SK-N-SH (cell line): ENCODE measurements at regions not wholly inside any gene's neighbourhood (a gene's known extent, or its start where the extent isn't known, plus 50 kb on each side); places are given as distances from the start of the nearest gene placed in this dataset.
A peak's percentile ranks its signal among the peaks of the same experiment; 100 is the strongest.

ENCODE experiments used
- CTCF ChIA-PET: fragments of 300-600, 350-600 bp; formaldehyde crosslinking; extraction: SDS; loops from one replicate; lab custom pipeline; 2021; lab: Yijun Ruan, JAX
- POLR2A ChIA-PET: fragments of 350-600 bp; sonication (Branson Sonifier 250); formaldehyde crosslinking; extraction: SDS; loops from one replicate; lab custom pipeline; 2020; ENCODE audit warnings: antibody characterized with exemption, inconsistent platforms; lab: Yijun Ruan, JAX
- DNase-seq: peaks from one replicate; pipeline ENCODE4 v3.0.0; 2012
- H2AFZ ChIP-seq: fragments of 200-600 bp; sonication (generic); 2 replicates; pipeline ENCODE4 v1.8.1; 2016; ENCODE audit warnings: antibody characterized with exemption, mild to moderate bottlenecking, low read depth
- H3F3A ChIP-seq: fragments of 200-600 bp; sonication (generic); replicated peaks from 2 replicates; pipeline ENCODE3; 2016; ENCODE audit warnings: antibody characterized with exemption, mild to moderate bottlenecking; ENCODE audit not compliant: insufficient read depth
- H3K27ac ChIP-seq, 2 experiments: fragments of 200-500 bp in 1 of 2; fragments of 200-600 bp in 1 of 2; sonication (Bioruptor generic) in 1 of 2; sonication (generic), shearing (Covaris generic) in 1 of 2; 2 replicates each; pipeline versions ENCODE4 v1.5.1 to v1.6.1; 2014 to 2016; ENCODE audit warnings: low read depth in 2 of 2, inconsistent platforms in 1 of 2, low read length in 1 of 2, mild to moderate bottlenecking in 1 of 2, mixed read lengths in 1 of 2
- H3K27me3 ChIP-seq: fragments of 200-600 bp; sonication (generic), shearing (Covaris generic); 2 replicates; pipeline ENCODE4 v1.6.1; 2016; ENCODE audit warnings: mixed run types; ENCODE audit not compliant: insufficient read depth
- H3K36me3 ChIP-seq, 2 experiments: fragments of 200-500 bp in 1 of 2; fragments of 200-600 bp in 1 of 2; sonication (Bioruptor generic) in 1 of 2; sonication (generic) in 1 of 2; replicated peaks in 1 of 2; 2 replicates each; pipeline versions ENCODE3 to v1.5.1; 2014 to 2016; ENCODE audit warnings: low read length in 1 of 2, mild to moderate bottlenecking in 1 of 2; ENCODE audit not compliant: insufficient read depth in 2 of 2, control insufficient read depth in 1 of 2
- H3K4me1 ChIP-seq, 2 experiments: fragments of 200-500 bp in 1 of 2; fragments of 200-600 bp in 1 of 2; sonication (Bioruptor generic) in 1 of 2; sonication (generic), shearing (Covaris generic) in 1 of 2; 2 replicates each; pipeline versions ENCODE4 v1.5.1 to v1.6.1; 2014 to 2016; ENCODE audit warnings: low read depth in 1 of 2, low read length in 1 of 2, mixed run types in 1 of 2; ENCODE audit not compliant: insufficient read depth in 2 of 2, control insufficient read depth in 1 of 2
- H3K4me2 ChIP-seq: fragments of 200-600 bp; sonication (generic), shearing (Covaris generic); 2 replicates; pipeline ENCODE4 v1.6.1; 2017; ENCODE audit warnings: mixed run types
- H3K4me3 ChIP-seq, 2 experiments: fragments of 200-500 bp in 1 of 2; fragments of 200-600 bp in 1 of 2; sonication (Bioruptor generic) in 1 of 2; sonication (generic), shearing (Covaris generic) in 1 of 2; 2 replicates each; pipeline versions ENCODE4 v1.5.1 to v1.8.1; 2014 to 2016; ENCODE audit warnings: low read depth in 2 of 2, inconsistent platforms in 1 of 2, low read length in 1 of 2, mild to moderate bottlenecking in 1 of 2, mixed read lengths in 1 of 2, moderate library complexity in 1 of 2
- H3K79me2 ChIP-seq: fragments of 200-600 bp; sonication (generic); 2 replicates; pipeline ENCODE4 v1.8.1; 2017; ENCODE audit warnings: mild to moderate bottlenecking; ENCODE audit not compliant: insufficient read depth
- H3K9ac ChIP-seq: fragments of 200-600 bp; sonication (generic); 2 replicates; pipeline ENCODE4 v1.6.1; 2017; ENCODE audit warnings: mixed run types
- H3K9me2 ChIP-seq: fragments of 200-600 bp; sonication (generic); 2 replicates; pipeline ENCODE4 v1.6.1; 2017; ENCODE audit warnings: mixed run types
- H3K9me3 ChIP-seq: fragments of 200-600 bp; sonication (generic); 2 replicates; pipeline ENCODE4 v1.6.1; 2017; ENCODE audit warnings: mixed run types, mild to moderate bottlenecking, moderate library complexity
- H4K20me1 ChIP-seq: fragments of 200-600 bp; sonication (generic); 2 replicates; pipeline ENCODE4 v1.6.1; 2017; ENCODE audit warnings: mild to moderate bottlenecking, mixed run types; ENCODE audit not compliant: insufficient read depth
- EP300 ChIP-seq, 2 experiments: IDR thresholded peaks; 2 replicates each; pipeline versions ENCODE4 v1.4.0 to v1.6.1; 2012; ENCODE audit warnings: borderline replicate concordance in 1 of 2, low read depth in 1 of 2, low read length in 1 of 2
- FOXJ3 ChIP-seq: sonication (generic); formaldehyde crosslinking; IDR thresholded peaks from 2 replicates; pipeline ENCODE4 v1.5.1; 2020; ENCODE audit warnings: mild to moderate bottlenecking, missing genetic modification reagents
- FOXM1 ChIP-seq: IDR thresholded peaks from 2 replicates; pipeline ENCODE4 v1.4.0; 2012; ENCODE audit warnings: low read depth, mild to moderate bottlenecking
- GABPA ChIP-seq: IDR thresholded peaks from 2 replicates; pipeline ENCODE4 v1.4.0; 2012; ENCODE audit warnings: low read depth, mild to moderate bottlenecking
- MXI1 ChIP-seq: IDR thresholded peaks from 2 replicates; pipeline ENCODE4 v1.6.1; 2012; ENCODE audit warnings: mild to moderate bottlenecking, low read depth, low read length, improper control_type of control experiment
- NFIC ChIP-seq: IDR thresholded peaks from 2 replicates; pipeline ENCODE4 v1.4.0; 2012; ENCODE audit warnings: borderline replicate concordance
- RAD21 ChIP-seq: IDR thresholded peaks from 2 replicates; pipeline ENCODE4 v1.6.1; 2012; ENCODE audit warnings: mild to moderate bottlenecking, low read length
- RCOR1 ChIP-seq: fragments of 150-350 bp; IDR thresholded peaks from 2 replicates; pipeline ENCODE4 v1.6.1; 2017; ENCODE audit warnings: antibody characterized with exemption, low read length
- SIN3A ChIP-seq: IDR thresholded peaks from 2 replicates; pipeline ENCODE4 v1.6.1; 2012; ENCODE audit warnings: low read depth, mild to moderate bottlenecking, low read length, moderate library complexity, borderline replicate concordance
- SMC3 ChIP-seq: IDR thresholded peaks from 2 replicates; pipeline ENCODE4 v1.6.1; 2012; ENCODE audit warnings: low read depth, low read length, improper control_type of control experiment
- TAF1 ChIP-seq: IDR thresholded peaks from 2 replicates; pipeline ENCODE4 v1.6.1; 2012; ENCODE audit warnings: low read depth, mild to moderate bottlenecking, low read length, moderate library complexity, borderline replicate concordance
- TCF12 ChIP-seq: IDR thresholded peaks from 2 replicates; pipeline ENCODE4 v1.4.0; 2012
- YY1 ChIP-seq: IDR thresholded peaks from 2 replicates; pipeline ENCODE4 v1.4.0; 2012; ENCODE audit warnings: low read depth, mild to moderate bottlenecking
- WGBS: methylation state at CpG from one replicate; pipeline ENCODE4 v1.1.6; 2017; ENCODE audit warnings: low lambda C conversion rate; 5-methylcytosine and 5-hydroxymethylcytosine counted together
- TF ChIP-seq, protein P1 (sequence below): fragments of 150-350 bp; IDR thresholded peaks from 2 replicates; pipeline ENCODE4 v1.6.1; 2017; ENCODE audit warnings: antibody characterized with exemption, low read length, low read depth, borderline replicate concordance
- TF ChIP-seq, protein P2 (sequence below): IDR thresholded peaks from 2 replicates; pipeline ENCODE4 v1.6.1; 2012; ENCODE audit warnings: mild to moderate bottlenecking, low read depth, low read length, moderate library complexity
- TF ChIP-seq, protein P3 (sequence below): IDR thresholded peaks from 2 replicates; pipeline ENCODE4 v1.4.0; 2012; ENCODE audit warnings: low read depth
- TF ChIP-seq, protein P4 (sequence below): fragments of 150-350 bp; IDR thresholded peaks from 2 replicates; pipeline ENCODE4 v1.6.1; 2016; ENCODE audit warnings: mild to moderate bottlenecking, low read depth, low read length
- TF ChIP-seq, protein P5 (sequence below): fragments of 200-600 bp; sonication (generic); IDR thresholded peaks from 2 replicates; pipeline ENCODE4 v1.6.1; 2017; ENCODE audit warnings: antibody characterized with exemption, mild to moderate bottlenecking, moderate library complexity
- TF ChIP-seq, protein P6 (sequence below): IDR thresholded peaks from 2 replicates; pipeline ENCODE4 v1.4.0; 2012; ENCODE audit warnings: low read depth, borderline replicate concordance

DNA sequence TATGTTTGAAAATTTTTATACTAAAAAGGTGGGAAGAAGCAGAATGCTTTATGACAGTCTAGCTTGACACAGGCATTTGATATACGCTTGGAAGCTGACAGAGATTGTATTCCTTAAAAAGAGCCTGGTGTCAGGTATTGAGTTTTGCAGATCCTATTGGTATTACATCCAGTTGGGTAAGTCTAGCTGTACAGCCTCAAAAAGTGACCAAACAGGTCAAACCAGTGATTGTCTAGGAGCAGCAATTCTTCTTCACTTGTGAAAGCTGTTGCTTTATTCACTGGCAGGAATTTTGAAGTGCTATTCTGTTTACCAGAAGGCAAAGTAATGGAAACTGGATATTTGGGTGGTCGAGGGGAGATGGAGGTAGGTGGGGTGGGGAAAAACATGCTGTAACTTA is 77.5 kb downstream of the UCHL1 start (continued):
- TF ChIP-seq, protein P1, sequence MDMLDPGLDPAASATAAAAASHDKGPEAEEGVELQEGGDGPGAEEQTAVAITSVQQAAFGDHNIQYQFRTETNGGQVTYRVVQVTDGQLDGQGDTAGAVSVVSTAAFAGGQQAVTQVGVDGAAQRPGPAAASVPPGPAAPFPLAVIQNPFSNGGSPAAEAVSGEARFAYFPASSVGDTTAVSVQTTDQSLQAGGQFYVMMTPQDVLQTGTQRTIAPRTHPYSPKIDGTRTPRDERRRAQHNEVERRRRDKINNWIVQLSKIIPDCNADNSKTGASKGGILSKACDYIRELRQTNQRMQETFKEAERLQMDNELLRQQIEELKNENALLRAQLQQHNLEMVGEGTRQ = no peak
- TF ChIP-seq, protein P2, sequence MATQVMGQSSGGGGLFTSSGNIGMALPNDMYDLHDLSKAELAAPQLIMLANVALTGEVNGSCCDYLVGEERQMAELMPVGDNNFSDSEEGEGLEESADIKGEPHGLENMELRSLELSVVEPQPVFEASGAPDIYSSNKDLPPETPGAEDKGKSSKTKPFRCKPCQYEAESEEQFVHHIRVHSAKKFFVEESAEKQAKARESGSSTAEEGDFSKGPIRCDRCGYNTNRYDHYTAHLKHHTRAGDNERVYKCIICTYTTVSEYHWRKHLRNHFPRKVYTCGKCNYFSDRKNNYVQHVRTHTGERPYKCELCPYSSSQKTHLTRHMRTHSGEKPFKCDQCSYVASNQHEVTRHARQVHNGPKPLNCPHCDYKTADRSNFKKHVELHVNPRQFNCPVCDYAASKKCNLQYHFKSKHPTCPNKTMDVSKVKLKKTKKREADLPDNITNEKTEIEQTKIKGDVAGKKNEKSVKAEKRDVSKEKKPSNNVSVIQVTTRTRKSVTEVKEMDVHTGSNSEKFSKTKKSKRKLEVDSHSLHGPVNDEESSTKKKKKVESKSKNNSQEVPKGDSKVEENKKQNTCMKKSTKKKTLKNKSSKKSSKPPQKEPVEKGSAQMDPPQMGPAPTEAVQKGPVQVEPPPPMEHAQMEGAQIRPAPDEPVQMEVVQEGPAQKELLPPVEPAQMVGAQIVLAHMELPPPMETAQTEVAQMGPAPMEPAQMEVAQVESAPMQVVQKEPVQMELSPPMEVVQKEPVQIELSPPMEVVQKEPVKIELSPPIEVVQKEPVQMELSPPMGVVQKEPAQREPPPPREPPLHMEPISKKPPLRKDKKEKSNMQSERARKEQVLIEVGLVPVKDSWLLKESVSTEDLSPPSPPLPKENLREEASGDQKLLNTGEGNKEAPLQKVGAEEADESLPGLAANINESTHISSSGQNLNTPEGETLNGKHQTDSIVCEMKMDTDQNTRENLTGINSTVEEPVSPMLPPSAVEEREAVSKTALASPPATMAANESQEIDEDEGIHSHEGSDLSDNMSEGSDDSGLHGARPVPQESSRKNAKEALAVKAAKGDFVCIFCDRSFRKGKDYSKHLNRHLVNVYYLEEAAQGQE = no peak
- TF ChIP-seq SIN3A = no peak
- TF ChIP-seq YY1 = no peak
- no peak for TF ChIP-seq RCOR1
- TF ChIP-seq FOXJ3 = no peak
- TF ChIP-seq EP300 (IDR thresholded peaks at IDR 0.05; ENCODE audit: borderline replicate concordance in 1 of 2, low read depth in 1 of 2, low read length in 1 of 2) = no peak
- no peak for TF ChIP-seq FOXM1
- no peak for TF ChIP-seq TAF1
- TF ChIP-seq, all 33 proteins: peak for 0

DNA sequence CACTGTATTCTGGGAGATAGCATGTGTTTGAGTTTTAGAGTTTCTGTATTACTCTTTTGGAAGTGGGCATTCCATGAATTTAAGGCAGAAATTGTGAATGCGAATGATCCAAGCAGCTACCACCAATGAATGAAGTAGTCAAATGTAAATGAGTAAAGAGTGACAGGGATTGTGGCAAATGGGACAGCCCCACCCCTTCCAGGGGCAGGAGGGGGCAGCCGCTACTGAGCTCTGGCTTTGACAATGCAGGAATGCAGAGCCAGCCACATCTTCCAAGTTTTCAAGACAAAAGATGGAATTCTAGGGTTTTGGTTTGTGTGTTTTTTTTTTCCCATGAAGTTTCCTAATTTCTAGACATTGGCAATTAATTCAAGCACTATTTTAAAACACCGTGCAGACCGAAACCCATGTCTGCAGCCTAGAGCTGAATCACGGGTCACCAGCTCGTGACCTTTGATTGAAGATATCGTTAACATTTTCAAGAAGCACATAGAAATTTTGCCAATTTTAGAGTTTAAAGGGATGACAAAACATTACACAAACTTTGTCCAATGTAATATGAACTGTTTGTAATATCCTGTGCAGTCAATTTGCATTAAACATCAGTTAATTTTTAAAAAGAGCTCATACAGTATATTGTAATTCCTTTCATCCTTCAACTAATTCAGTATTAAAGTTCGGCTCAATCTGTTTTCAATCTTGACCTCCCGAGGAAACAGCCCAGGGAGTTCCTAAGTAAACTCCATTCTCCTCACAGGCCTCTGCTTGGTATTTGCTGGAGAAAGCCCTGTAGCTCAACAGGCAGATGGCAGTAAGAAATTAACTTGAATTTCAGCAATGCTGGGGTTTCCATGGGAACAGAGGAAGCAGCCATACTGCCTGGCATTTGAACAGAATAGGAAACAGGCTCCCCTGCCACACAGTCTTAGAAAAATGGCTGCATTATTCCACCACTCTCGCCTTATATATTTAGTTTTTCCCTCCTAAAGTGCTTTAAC is 83.4 kb downstream of the UCHL1 start:
- POLR2A ChIA-PET = no interaction called here
- TF ChIP-seq RCOR1 = 0 out of 2 replicates have a peak, but pooled peaks have one; percentile 15
- peak; percentile 60 for TF ChIP-seq SMC3
- TF ChIP-seq FOXJ3 = no peak
- TF ChIP-seq, protein P3, sequence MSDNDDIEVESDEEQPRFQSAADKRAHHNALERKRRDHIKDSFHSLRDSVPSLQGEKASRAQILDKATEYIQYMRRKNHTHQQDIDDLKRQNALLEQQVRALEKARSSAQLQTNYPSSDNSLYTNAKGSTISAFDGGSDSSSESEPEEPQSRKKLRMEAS = no peak
- TF ChIP-seq, protein P4, sequence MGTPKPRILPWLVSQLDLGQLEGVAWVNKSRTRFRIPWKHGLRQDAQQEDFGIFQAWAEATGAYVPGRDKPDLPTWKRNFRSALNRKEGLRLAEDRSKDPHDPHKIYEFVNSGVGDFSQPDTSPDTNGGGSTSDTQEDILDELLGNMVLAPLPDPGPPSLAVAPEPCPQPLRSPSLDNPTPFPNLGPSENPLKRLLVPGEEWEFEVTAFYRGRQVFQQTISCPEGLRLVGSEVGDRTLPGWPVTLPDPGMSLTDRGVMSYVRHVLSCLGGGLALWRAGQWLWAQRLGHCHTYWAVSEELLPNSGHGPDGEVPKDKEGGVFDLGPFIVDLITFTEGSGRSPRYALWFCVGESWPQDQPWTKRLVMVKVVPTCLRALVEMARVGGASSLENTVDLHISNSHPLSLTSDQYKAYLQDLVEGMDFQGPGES = no peak
- peak; percentile 60; the same call in 1 of the 2 replicates for TF ChIP-seq MXI1
- no peak for TF ChIP-seq GABPA
- peak; percentile 42; the same call in 1 of the 2 replicates for TF ChIP-seq YY1
- no peak for TF ChIP-seq NFIC
- TF ChIP-seq, protein P5, sequence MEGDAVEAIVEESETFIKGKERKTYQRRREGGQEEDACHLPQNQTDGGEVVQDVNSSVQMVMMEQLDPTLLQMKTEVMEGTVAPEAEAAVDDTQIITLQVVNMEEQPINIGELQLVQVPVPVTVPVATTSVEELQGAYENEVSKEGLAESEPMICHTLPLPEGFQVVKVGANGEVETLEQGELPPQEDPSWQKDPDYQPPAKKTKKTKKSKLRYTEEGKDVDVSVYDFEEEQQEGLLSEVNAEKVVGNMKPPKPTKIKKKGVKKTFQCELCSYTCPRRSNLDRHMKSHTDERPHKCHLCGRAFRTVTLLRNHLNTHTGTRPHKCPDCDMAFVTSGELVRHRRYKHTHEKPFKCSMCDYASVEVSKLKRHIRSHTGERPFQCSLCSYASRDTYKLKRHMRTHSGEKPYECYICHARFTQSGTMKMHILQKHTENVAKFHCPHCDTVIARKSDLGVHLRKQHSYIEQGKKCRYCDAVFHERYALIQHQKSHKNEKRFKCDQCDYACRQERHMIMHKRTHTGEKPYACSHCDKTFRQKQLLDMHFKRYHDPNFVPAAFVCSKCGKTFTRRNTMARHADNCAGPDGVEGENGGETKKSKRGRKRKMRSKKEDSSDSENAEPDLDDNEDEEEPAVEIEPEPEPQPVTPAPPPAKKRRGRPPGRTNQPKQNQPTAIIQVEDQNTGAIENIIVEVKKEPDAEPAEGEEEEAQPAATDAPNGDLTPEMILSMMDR = peak; percentile 15; the same call in 1 of the 2 replicates
- TF ChIP-seq EP300 (IDR thresholded peaks at IDR 0.05; ENCODE audit: borderline replicate concordance in 1 of 2, low read depth in 1 of 2, low read length in 1 of 2) = peak in 1 of 2 experiments; percentile 32; a peak in 1 of 4 replicates
- TF ChIP-seq, protein P6, sequence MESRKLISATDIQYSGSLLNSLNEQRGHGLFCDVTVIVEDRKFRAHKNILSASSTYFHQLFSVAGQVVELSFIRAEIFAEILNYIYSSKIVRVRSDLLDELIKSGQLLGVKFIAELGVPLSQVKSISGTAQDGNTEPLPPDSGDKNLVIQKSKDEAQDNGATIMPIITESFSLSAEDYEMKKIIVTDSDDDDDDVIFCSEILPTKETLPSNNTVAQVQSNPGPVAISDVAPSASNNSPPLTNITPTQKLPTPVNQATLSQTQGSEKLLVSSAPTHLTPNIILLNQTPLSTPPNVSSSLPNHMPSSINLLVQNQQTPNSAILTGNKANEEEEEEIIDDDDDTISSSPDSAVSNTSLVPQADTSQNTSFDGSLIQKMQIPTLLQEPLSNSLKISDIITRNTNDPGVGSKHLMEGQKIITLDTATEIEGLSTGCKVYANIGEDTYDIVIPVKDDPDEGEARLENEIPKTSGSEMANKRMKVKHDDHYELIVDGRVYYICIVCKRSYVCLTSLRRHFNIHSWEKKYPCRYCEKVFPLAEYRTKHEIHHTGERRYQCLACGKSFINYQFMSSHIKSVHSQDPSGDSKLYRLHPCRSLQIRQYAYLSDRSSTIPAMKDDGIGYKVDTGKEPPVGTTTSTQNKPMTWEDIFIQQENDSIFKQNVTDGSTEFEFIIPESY = no peak
- no peak for TF ChIP-seq TCF12
- peak; percentile 83 for TF ChIP-seq RAD21

More for the DNA sequence above, 83.4 kb downstream of the UCHL1 start:
- Histone ChIP-seq H3K4me2 (peak overlapping the region; percentile 19; the same call in 1 of the 2 replicates), H3K9ac (no peak overlapping the region), H3K27ac (peak overlapping the region; percentile 47 to 60), H4K20me1 (no peaks in the 10 kb centered on the region), H3K4me3 (no peak overlapping the region), H3K79me2 (no peaks in the 10 kb centered on the region), H3K9me2 (no peaks in the 10 kb centered on the region), H3K36me3 (no peaks in the 10 kb centered on the region), H2AFZ (0 out of 2 replicates have a peak overlapping the region, but pooled peaks have one; percentile 59), H3K4me1 (peaks cover 0 to 4% of the 10 kb centered on the region in 2 experiments; a peak in 2 of 4 replicates), H3K27me3 (no peaks in the 10 kb centered on the region), H3F3A (peaks cover 7% of the 10 kb centered on the region), H3K9me3 (no peaks in the 10 kb centered on the region)
- CTCF ChIA-PET = interaction anchor here (0.6 to 3.0 kb wide), 15 partner anchors 17 to 322 kb away, joined by 3 to 21 read pairs (median 4); no protein-coding TSS in a partner anchor
- DNase-seq = peak; percentile 70
- 39% methylated on average over 10 of the region's 10 CpGs for WGBS
